HCT116 (cell line): ENCODE measurements at regions not wholly inside any gene's neighbourhood (a gene's known extent, or its start where the extent isn't known, plus 50 kb on each side); places are given as distances from the start of the nearest gene placed in this dataset.

Source experiments
- ATAC-seq: fragments of 200-7000 bp; cut with Tn5 transposase; 2 replicates; pipeline ENCODE4 v1.9.1; 2020; ENCODE audit warnings: mild to moderate bottlenecking, moderate library complexity
- BruUV-seq: library from RNA; stranded (reverse); fragments of 400-500 nt; replicated peaks from 2 replicates; lab custom pipeline; 2021; lab: Mats Ljungman, UMichigan
- CTCF ChIA-PET: fragments of 300-600 bp; sonication (Branson Sonifier 250); formaldehyde crosslinking; loops from one replicate; lab custom pipeline; 2021; ENCODE audit warnings: antibody characterized with exemption; lab: Charles Lee
- POLR2A ChIA-PET: fragments of 300-600, 350-600 bp; sonication (Branson Sonifier 250); formaldehyde crosslinking; loops from one replicate; lab custom pipeline; 2021; ENCODE audit warnings: antibody characterized with exemption; lab: Charles Lee
- RAD21 ChIA-PET, 2 experiments: fragments of 300-600 bp; sonication (Branson Sonifier 250); formaldehyde crosslinking; loops; one replicate each; lab custom pipeline; 2023; ENCODE audit warnings: low total read pairs in 2 of 2; ENCODE audit not compliant: uncharacterized antibody in 2 of 2, unreplicated experiment in 2 of 2, low non-redundant PET in 1 of 2; lab: Charles Lee
- DNase-seq: peaks from one replicate; pipeline ENCODE4 v3.0.0-alpha.2; 2010; ENCODE audit warnings: low read depth, low spot score
- H2AFZ ChIP-seq: fragments of 200-600 bp; shearing (Covaris generic), sonication (generic); 2 replicates; pipeline ENCODE4 v1.6.1; 2017; ENCODE audit warnings: low read depth, mixed run types, mixed read lengths, antibody characterized with exemption, low read length; ENCODE audit not compliant: poor library complexity, severe bottlenecking
- H3K27ac ChIP-seq: 2 replicates; pipeline ENCODE4 v1.5.1; 2012; ENCODE audit warnings: low read depth, low read length
- H3K27me3 ChIP-seq: fragments of 200-600 bp; sonication (generic); 2 replicates; pipeline ENCODE4 v1.6.1; 2016; ENCODE audit warnings: mixed run types, low read length, mixed read lengths; ENCODE audit not compliant: insufficient read depth
- H3K36me3 ChIP-seq, 2 experiments: fragments of 200-500 bp in 1 of 2; fragments of 200-600 bp in 1 of 2; sonication (Bioruptor generic) in 1 of 2; sonication (generic) in 1 of 2; 2 replicates each; pipeline versions ENCODE4 v1.5.1 to v1.6.1; 2014 to 2016; ENCODE audit warnings: low read length in 2 of 2, inconsistent platforms in 1 of 2, mixed read lengths in 1 of 2, mixed run types in 1 of 2; ENCODE audit not compliant: insufficient read depth in 2 of 2, control insufficient read depth in 1 of 2
- H3K4me1 ChIP-seq, 2 experiments: fragments of 200-600 bp in 1 of 2; sonication (generic) in 1 of 2; 2 replicates each; pipeline versions ENCODE4 v1.5.1 to v1.6.1; 2012 to 2017; ENCODE audit warnings: low read length in 2 of 2, inconsistent platforms in 1 of 2, mild to moderate bottlenecking in 1 of 2, mixed read lengths in 1 of 2, mixed run types in 1 of 2, moderate library complexity in 1 of 2; ENCODE audit not compliant: insufficient read depth in 2 of 2, control insufficient read depth in 1 of 2
- H3K4me2 ChIP-seq: fragments of 200-600 bp; sonication (generic); 2 replicates; pipeline ENCODE4 v1.6.1; 2017; ENCODE audit warnings: mixed run types, low read length, mixed read lengths
- H3K4me3 ChIP-seq, 2 experiments: fragments of 200-600 bp in 1 of 2; sonication (generic) in 1 of 2; replicated peaks in 1 of 2; 2 replicates each; pipeline ENCODE4 v1.5.1; 2011 to 2016; ENCODE audit warnings: low read length in 2 of 2, control low read depth in 1 of 2, low read depth in 1 of 2, mild to moderate bottlenecking in 1 of 2, mixed read lengths in 1 of 2, mixed run types in 1 of 2
- H3K79me2 ChIP-seq: fragments of 200-600 bp; sonication (generic); 2 replicates; pipeline ENCODE4 v1.6.1; 2017; ENCODE audit warnings: mild to moderate bottlenecking, mixed run types, low read length, moderate library complexity, mixed read lengths; ENCODE audit not compliant: insufficient read depth
- H3K9ac ChIP-seq: fragments of 200-600 bp; sonication (generic); 2 replicates; pipeline ENCODE4 v1.6.1; 2016; ENCODE audit warnings: low read length, mixed read lengths
- H3K9me2 ChIP-seq: fragments of 200-600 bp; sonication (generic), shearing (Covaris generic); 2 replicates; pipeline ENCODE4 v1.6.1; 2017; ENCODE audit warnings: mixed run types, mild to moderate bottlenecking, moderate library complexity; ENCODE audit not compliant: insufficient read depth
- H3K9me3 ChIP-seq, 2 experiments: fragments of 200-500 bp in 1 of 2; fragments of 200-600 bp in 1 of 2; sonication (Bioruptor generic) in 1 of 2; sonication (generic) in 1 of 2; 2 replicates each; pipeline ENCODE4 v1.6.1; 2014 to 2017; ENCODE audit warnings: low read length in 2 of 2, mixed read lengths in 2 of 2, inconsistent platforms in 1 of 2, low read depth in 1 of 2, mild to moderate bottlenecking in 1 of 2, mixed run types in 1 of 2, moderate library complexity in 1 of 2; ENCODE audit not compliant: control insufficient read depth in 1 of 2, insufficient read depth in 1 of 2
- H4K20me1 ChIP-seq: fragments of 200-600 bp; sonication (generic), shearing (Covaris generic); 2 replicates; pipeline ENCODE4 v1.6.1; 2017; ENCODE audit warnings: mixed run types, mild to moderate bottlenecking, moderate library complexity; ENCODE audit not compliant: insufficient read depth
- ATF3 ChIP-seq: IDR thresholded peaks from 2 replicates; pipeline ENCODE4 v1.6.1; 2012
- CBX3 ChIP-seq: IDR thresholded peaks from 2 replicates; pipeline ENCODE4 v1.6.1; 2012; ENCODE audit warnings: low read depth
- CEBPB ChIP-seq: IDR thresholded peaks from 2 replicates; pipeline ENCODE4 v1.6.1; 2012; ENCODE audit warnings: low read depth
- ELF1 ChIP-seq: IDR thresholded peaks from 2 replicates; pipeline ENCODE4 v1.6.1; 2012; ENCODE audit warnings: low read depth, borderline replicate concordance
- EZH2 ChIP-seq: fragments of 200-600 bp; sonication (generic); IDR thresholded peaks from 2 replicates; pipeline ENCODE4 v1.6.1; 2017; ENCODE audit warnings: antibody characterized with exemption, mixed run types
- EZH2phosphoT487 ChIP-seq: fragments of 200-600 bp; IDR thresholded peaks from 2 replicates; pipeline ENCODE4 v1.6.1; 2018; ENCODE audit warnings: antibody characterized with exemption, borderline replicate concordance
- FOSL1 ChIP-seq: IDR thresholded peaks from 2 replicates; pipeline ENCODE4 v1.6.1; 2012; ENCODE audit warnings: low read depth
- JUND ChIP-seq: IDR thresholded peaks from 2 replicates; pipeline ENCODE4 v1.6.1; 2012
- POLR2AphosphoS5 ChIP-seq: IDR thresholded peaks from 2 replicates; pipeline ENCODE4 v1.6.1; 2011; ENCODE audit warnings: mild to moderate bottlenecking, low read depth, low read length, moderate library complexity
- RAD21 ChIP-seq: IDR thresholded peaks from 2 replicates; pipeline ENCODE4 v1.6.1; 2012; ENCODE audit warnings: low read depth, mild to moderate bottlenecking
- SP1 ChIP-seq: IDR thresholded peaks from 2 replicates; pipeline ENCODE4 v1.6.1; 2012; ENCODE audit warnings: low read depth
- SRF ChIP-seq: IDR thresholded peaks from 2 replicates; pipeline ENCODE4 v1.6.1; 2012; ENCODE audit warnings: low read depth
- TCF7L2 ChIP-seq: IDR thresholded peaks from 2 replicates; pipeline ENCODE4 v1.7.0; 2011; ENCODE audit warnings: borderline replicate concordance, inconsistent platforms; ENCODE audit not compliant: insufficient read depth, insufficient read length; ENCODE audit errors: extremely low read depth
- YY1 ChIP-seq: IDR thresholded peaks from 2 replicates; pipeline ENCODE4 v1.6.1; 2011; ENCODE audit warnings: low read length, low read depth, moderate library complexity, mild to moderate bottlenecking; ENCODE audit not compliant: insufficient replicate concordance; ENCODE audit errors: extremely low read depth
- ZFX ChIP-seq: fragments of 450-650 bp; IDR thresholded peaks from 2 replicates; pipeline ENCODE4 v1.6.1; 2017
- intact Hi-C: fragments of 100-400 bp; cut with micrococcal nuclease; formaldehyde crosslinking; loops from 2 replicates; pipeline ENCODE4 v1.10.0; 2022
- TF ChIP-seq, protein P1 (sequence below), 3 experiments: fragments of 200-600 bp in 1 of 3; sonication (generic) in 1 of 3; IDR thresholded peaks in 2 of 3; conservative IDR thresholded peaks in 1 of 3; 2 replicates each; pipeline ENCODE4 v1.5.1; 2012 to 2017; ENCODE audit warnings: low read depth in 2 of 3, low read length in 2 of 3, antibody characterized with exemption in 1 of 3, borderline replicate concordance in 1 of 3, control low read depth in 1 of 3, mild to moderate bottlenecking in 1 of 3, mixed read lengths in 1 of 3, mixed run types in 1 of 3, moderate library complexity in 1 of 3; ENCODE audit not compliant: insufficient read depth in 1 of 3
- TF ChIP-seq, protein P2 (sequence below): IDR thresholded peaks from 2 replicates; pipeline ENCODE4 v1.6.1; 2011; ENCODE audit warnings: mild to moderate bottlenecking, low read length, moderate library complexity; ENCODE audit not compliant: insufficient replicate concordance; ENCODE audit errors: extremely low read depth

GRCh38 chr1:212553676-212554075, 54.9 kb upstream of the ATF3 start:
- intact Hi-C loops: no loop called here

More at GRCh38 chr1:212553676-212554075, 54.9 kb upstream of the ATF3 start:
- Histone ChIP-seq H3K9me3 (no peaks in the 10 kb centered on the region; a peak in 1 of 4 replicates), H3K79me2 (no peaks in the 10 kb centered on the region), H3K27ac (no peak overlapping the region), H2AFZ (no peak overlapping the region), H3K4me1 (peaks cover 0 to 8% of the 10 kb centered on the region in 2 experiments; a peak in 2 of 4 replicates), H4K20me1 (no peaks in the 10 kb centered on the region), H3K4me2 (no peak overlapping the region), H3K9ac (no peak overlapping the region), H3K36me3 (no peaks in the 10 kb centered on the region), H3K9me2 (no peaks in the 10 kb centered on the region), H3K27me3 (no peaks in the 10 kb centered on the region), H3K4me3 (no peak overlapping the region)
- ATAC-seq (no peak), DNase-seq (no peak)
- BruUV-seq: no TSS peak
- TF ChIP-seq CBX3: no peak
- no peak for TF ChIP-seq SRF
- TF ChIP-seq CEBPB: no peak
- TF ChIP-seq ELF1: no peak
- TF ChIP-seq JUND: no peak
- TF ChIP-seq, protein P1, sequence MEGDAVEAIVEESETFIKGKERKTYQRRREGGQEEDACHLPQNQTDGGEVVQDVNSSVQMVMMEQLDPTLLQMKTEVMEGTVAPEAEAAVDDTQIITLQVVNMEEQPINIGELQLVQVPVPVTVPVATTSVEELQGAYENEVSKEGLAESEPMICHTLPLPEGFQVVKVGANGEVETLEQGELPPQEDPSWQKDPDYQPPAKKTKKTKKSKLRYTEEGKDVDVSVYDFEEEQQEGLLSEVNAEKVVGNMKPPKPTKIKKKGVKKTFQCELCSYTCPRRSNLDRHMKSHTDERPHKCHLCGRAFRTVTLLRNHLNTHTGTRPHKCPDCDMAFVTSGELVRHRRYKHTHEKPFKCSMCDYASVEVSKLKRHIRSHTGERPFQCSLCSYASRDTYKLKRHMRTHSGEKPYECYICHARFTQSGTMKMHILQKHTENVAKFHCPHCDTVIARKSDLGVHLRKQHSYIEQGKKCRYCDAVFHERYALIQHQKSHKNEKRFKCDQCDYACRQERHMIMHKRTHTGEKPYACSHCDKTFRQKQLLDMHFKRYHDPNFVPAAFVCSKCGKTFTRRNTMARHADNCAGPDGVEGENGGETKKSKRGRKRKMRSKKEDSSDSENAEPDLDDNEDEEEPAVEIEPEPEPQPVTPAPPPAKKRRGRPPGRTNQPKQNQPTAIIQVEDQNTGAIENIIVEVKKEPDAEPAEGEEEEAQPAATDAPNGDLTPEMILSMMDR (IDR thresholded peaks at IDR 0.05 in 2 of 3, conservative IDR thresholded peaks at IDR 0.05 in 1 of 3; ENCODE audit: borderline replicate concordance in 1 of 3, insufficient read depth in 1 of 3, low read depth in 2 of 3, low read length in 2 of 3): no peak
- no peak for TF ChIP-seq YY1
- no peak for TF ChIP-seq TCF7L2
- no peak for TF ChIP-seq POLR2AphosphoS5
- no peak for TF ChIP-seq ZFX
- TF ChIP-seq, protein P2, sequence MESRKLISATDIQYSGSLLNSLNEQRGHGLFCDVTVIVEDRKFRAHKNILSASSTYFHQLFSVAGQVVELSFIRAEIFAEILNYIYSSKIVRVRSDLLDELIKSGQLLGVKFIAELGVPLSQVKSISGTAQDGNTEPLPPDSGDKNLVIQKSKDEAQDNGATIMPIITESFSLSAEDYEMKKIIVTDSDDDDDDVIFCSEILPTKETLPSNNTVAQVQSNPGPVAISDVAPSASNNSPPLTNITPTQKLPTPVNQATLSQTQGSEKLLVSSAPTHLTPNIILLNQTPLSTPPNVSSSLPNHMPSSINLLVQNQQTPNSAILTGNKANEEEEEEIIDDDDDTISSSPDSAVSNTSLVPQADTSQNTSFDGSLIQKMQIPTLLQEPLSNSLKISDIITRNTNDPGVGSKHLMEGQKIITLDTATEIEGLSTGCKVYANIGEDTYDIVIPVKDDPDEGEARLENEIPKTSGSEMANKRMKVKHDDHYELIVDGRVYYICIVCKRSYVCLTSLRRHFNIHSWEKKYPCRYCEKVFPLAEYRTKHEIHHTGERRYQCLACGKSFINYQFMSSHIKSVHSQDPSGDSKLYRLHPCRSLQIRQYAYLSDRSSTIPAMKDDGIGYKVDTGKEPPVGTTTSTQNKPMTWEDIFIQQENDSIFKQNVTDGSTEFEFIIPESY: no peak
- TF ChIP-seq EZH2: no peak
- TF ChIP-seq ATF3: no peak
- TF ChIP-seq SP1: no peak
- no peak for TF ChIP-seq EZH2phosphoT487
- no peak for TF ChIP-seq RAD21
- TF ChIP-seq FOSL1: no peak
- ChIA-PET POLR2A (no interaction called here), CTCF (no interaction called here), RAD21 (no interaction called here)
